HepG2 (cell line): ENCODE measurements at regions not wholly inside any gene's neighbourhood (a gene's known extent, or its start where the extent isn't known, plus 50 kb on each side); places are given as distances from the start of the nearest gene placed in this dataset.

Source experiments
- CTCF ChIP-seq: sonication (generic); formaldehyde crosslinking; IDR thresholded peaks from 2 replicates; pipeline ENCODE4 v1.5.0; 2020; ENCODE audit warnings: mild to moderate bottlenecking, missing genetic modification reagents, moderate library complexity
- DPF2 ChIP-seq: sonication (generic); formaldehyde crosslinking; IDR thresholded peaks from 2 replicates; pipeline ENCODE4 v1.4.0; 2020; ENCODE audit warnings: mild to moderate bottlenecking, low read depth, missing genetic modification reagents, borderline replicate concordance
- EP300 ChIP-seq, 3 experiments: sonication (generic) in 1 of 3; formaldehyde crosslinking in 1 of 3; IDR thresholded peaks; 2 replicates each; pipeline versions ENCODE4 v1.5.1 to v1.6.1; 2011 to 2020; ENCODE audit warnings: low read depth in 2 of 3, low read length in 2 of 3, borderline replicate concordance in 1 of 3, improper control_type of control experiment in 1 of 3, mild to moderate bottlenecking in 1 of 3, missing genetic modification reagents in 1 of 3, moderate library complexity in 1 of 3
- JUN ChIP-seq: sonication (generic); formaldehyde crosslinking; IDR thresholded peaks from 2 replicates; pipeline ENCODE4 v1.4.0; 2020; ENCODE audit warnings: mild to moderate bottlenecking, missing genetic modification reagents
- NFAT5 ChIP-seq: sonication (generic); formaldehyde crosslinking; IDR thresholded peaks from 2 replicates; pipeline ENCODE4 v1.4.0; 2020; ENCODE audit warnings: missing genetic modification reagents
- NFE2L2 ChIP-seq: fragments of 150-350 bp; IDR thresholded peaks from 2 replicates; pipeline ENCODE4 v1.6.1; 2014; ENCODE audit warnings: low read length
- SIN3A ChIP-seq: IDR thresholded peaks from 2 replicates; pipeline ENCODE4 v1.6.1; 2011; ENCODE audit warnings: low read depth, mild to moderate bottlenecking, control low read depth, low read length, borderline replicate concordance
- SRF ChIP-seq: IDR thresholded peaks from 2 replicates; pipeline ENCODE4 v1.6.1; 2011; ENCODE audit warnings: mild to moderate bottlenecking, low read depth, low read length, moderate library complexity
- TFAP4 ChIP-seq: sonication (generic); IDR thresholded peaks from 2 replicates; pipeline ENCODE4 v1.6.1; 2016; ENCODE audit warnings: low read depth, borderline replicate concordance
- ZNF138 ChIP-seq: sonication (generic); formaldehyde crosslinking; IDR thresholded peaks from 2 replicates; pipeline ENCODE4 v1.5.0; 2020; ENCODE audit warnings: mild to moderate bottlenecking, low read depth, missing genetic modification reagents

GRCh38 chr7:26482927-26483326 lies 191.3 kb downstream of the SNX10 start:
- TF ChIP-seq EP300 (IDR thresholded peaks at IDR 0.05; ENCODE audit: low read depth in 2 of 2, low read length in 2 of 2): no peak
- TF ChIP-seq EP300 (CRISPR knock-in tag; IDR thresholded peaks at IDR 0.05; ENCODE audit: borderline replicate concordance): no peak
- no peak for TF ChIP-seq NFAT5 (CRISPR knock-in tag)
- no peak for TF ChIP-seq ZNF138
- no peak for TF ChIP-seq DPF2 (CRISPR knock-in tag)
- TF ChIP-seq SIN3A: no peak
- TF ChIP-seq NFE2L2: no peak
- no peak for TF ChIP-seq TFAP4
- no peak for TF ChIP-seq CTCF
- TF ChIP-seq JUN: no peak
- TF ChIP-seq SRF: no peak
